Stimulated activated CD4-positive, alpha-beta T cell treated with anti-CD3 and anti-CD28 coated beads, Interleukin-15, amount 100 ng/mL, for 24 hours (primary cell): ENCODE measurements at regions not wholly inside any gene's neighbourhood (a gene's known extent, or its start where the extent isn't known, plus 50 kb on each side); places are given as distances from the start of the nearest gene placed in this dataset.
"Not testable (repeated sequence)": the region's sequence is repeated elsewhere in the genome, so short reads cannot be mapped to it uniquely, and the experiment has no call there.

Experiments used
- DNase-seq: peaks from one replicate; pipeline ENCODE4 v3.0.0-alpha.2; 2020

GRCh38 chr21:14903172-14903865 is 161.5 kb downstream of the NRIP1 start:
- no peak for DNase-seq

DNA sequence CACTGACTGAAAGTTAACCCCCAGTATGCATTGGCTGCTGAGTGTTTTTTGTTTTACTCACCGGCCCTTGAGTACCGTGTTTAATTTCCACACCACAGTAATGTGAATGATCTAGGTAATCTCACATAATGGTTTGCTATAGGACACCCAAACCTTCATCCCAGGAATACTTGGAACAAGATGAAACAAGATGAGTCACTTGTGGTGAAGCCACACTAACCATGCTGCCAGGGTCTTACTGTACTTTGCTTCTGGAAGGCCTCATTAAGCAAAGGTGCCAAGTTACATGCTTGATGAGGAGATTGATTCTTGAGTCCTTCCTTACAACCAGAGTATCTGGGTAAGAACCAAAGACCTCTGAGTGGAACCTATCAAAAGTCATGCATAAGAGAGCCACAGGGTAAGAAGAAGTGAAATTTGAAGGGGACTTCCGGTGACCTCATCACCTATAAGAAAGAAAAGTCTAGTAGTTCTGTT is 163.3 kb downstream of the NRIP1 start:
- peak; percentile 4 for DNase-seq

DNA sequence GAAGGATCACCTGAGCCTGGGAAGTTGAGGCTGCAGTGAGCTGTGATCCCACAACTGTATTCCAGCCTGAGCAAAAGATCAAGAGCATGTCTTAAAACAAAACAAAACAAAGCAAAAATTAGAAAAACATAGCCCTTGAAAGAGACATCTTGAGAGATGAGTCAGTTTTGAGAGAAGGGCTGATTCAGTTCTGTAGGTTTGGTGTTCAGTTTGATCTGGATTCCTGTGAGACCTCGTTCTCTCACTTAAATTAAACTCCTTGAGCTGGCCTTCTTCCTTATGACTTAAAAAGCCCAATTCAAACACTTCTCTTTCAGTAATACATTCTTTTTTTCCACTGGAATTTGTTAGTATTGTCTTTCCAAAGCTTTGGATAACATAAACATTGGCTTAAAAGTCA is 164.2 kb downstream of the NRIP1 start:
- DNase-seq, result no peak

GRCh38 chr21:14900058-14900457 is 164.7 kb downstream of the NRIP1 start:
- DNase-seq, result no peak

DNA sequence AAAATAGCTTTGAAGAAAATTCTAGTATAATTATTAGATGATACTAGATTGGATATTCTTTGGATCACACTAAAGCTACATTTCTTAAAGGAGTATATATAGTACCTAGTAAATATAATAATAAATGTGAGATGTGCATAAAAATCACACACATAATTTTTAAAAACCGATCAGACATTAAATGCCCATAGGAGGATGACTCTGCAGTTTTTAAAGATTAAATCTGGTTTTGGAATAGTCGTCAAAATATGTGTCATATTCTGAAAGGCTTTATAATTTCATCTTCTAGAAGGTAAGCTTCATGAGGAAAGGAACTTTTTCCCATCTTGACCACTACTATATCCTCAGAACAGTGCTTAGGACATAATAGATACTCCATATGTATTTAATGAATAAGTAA is 169.0 kb downstream of the NRIP1 start:
- no peak for DNase-seq

DNA sequence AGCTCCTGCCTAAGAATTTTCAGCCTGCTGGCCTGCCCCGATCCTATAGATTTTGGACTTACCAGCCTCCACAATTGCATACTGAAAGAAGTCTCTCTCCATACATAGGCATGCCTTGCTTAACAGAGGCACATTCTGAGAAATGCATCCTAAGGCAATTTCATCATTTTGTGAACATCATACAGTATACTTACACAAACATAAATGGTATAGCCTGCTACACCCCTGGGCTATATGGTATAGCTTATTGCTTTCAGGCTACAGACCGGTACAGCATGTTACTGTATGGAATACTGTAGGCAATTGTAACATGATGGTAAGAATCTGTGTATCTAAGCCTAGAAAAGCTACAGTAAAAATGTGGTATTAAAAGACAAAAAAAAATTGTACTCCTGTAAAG is 174.7 kb downstream of the NRIP1 start:
- no peak for DNase-seq

GRCh38 chr21:14889080-14889810 is 175.6 kb downstream of the NRIP1 start:
- DNase-seq, result no peak

DNA sequence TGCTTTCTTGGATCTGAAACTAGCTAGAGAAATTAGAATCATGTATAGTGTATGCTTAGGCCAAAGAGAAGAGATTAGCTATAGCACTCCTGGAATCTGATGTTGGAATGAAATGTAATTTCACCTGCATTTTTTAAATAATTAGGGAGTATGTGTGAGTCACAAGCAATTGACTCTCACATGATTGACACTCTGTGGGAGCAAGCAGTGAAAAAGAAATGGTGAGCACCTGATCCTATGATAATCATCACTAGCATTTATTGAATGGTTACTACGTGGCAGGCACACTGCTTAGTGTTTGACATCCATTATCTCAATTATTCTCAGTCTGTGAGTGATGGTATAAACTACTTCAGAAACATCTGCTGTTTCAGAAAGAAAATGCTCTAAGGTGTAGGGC is 176.6 kb downstream of the NRIP1 start:
- no peak for DNase-seq

- no peak for DNase-seq
Measured at GRCh38 chr21:14886001-14886400, 178.8 kb downstream of the NRIP1 start.

GRCh38 chr21:14883351-14883750 is 181.4 kb downstream of the NRIP1 start:
- DNase-seq, result no peak

GRCh38 chr21:14882545-14882944 is 182.3 kb downstream of the NRIP1 start:
- DNase-seq, result not testable (repeated sequence)

DNA sequence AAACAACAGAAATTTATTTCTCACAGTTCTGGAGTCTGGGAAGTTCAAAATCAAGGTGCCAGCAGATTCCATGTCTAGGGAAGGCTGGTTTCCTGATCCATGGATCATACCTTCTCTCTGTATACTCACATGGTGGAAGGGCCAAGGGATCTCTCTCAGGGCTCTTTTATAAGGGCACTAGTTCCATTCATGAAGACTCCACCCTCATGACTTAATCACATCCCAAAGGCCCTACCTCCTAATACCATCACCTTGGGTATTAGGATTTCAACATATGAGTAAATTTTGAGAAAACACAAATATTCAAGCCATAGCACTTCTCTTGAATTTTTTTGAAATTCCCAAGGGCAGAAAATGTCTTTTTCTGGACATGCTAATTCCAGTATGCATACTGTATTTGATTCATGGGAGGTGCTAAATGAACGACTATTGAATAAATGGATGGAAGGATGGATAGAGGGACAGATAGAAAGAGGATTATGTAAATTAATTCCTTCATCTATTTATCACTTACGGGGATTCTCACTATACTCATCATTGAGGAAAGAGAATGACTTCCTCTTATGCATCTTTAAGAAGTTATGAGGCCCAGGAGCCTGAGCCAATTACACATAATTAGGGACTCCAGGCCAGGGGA is 182.8 kb downstream of the NRIP1 start:
- DNase-seq, result no peak

- no peak for DNase-seq
Measured at GRCh38 chr21:14880922-14881321, 183.9 kb downstream of the NRIP1 start.

GRCh38 chr21:14879458-14879857 is 185.3 kb downstream of the NRIP1 start:
- DNase-seq, result no peak

GRCh38 chr21:14878971-14879370 is 185.8 kb downstream of the NRIP1 start:
- no peak for DNase-seq

DNA sequence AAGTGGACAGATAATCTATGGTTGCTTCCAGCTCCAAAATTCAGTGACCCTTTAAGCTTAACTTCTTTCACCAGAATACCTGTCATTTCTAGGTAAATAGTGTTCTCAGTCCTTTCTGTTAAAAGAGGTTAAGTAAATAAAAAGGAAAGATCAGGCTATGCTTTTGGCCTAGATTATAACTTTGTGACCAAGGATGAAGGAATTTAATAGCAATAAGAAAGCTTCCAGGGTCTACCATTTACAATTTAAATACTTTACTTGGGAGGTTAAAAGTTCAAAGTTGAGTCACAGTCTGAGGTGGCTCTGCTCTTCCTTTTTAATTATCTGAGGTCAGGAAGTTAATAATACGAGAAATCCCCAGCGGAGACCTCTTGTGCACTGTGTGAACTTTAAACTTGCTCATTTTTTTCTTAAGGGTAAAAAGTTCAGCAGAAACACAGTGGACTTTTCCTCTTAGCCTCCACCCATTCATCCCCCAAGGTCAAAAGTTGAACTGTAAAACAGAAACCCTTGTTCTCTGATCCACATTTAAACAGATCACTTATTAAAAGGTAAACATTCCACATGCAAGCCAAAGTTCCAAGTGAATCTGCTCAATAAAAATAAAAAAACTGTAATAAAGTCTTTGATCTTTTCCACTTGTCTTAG is 187.1 kb downstream of the NRIP1 start:
- no peak for DNase-seq

- DNase-seq, result no peak
Measured at GRCh38 chr21:14876524-14876840, 188.3 kb downstream of the NRIP1 start.

- DNase-seq, result no peak
Measured at GRCh38 chr21:14875704-14876523, 188.9 kb downstream of the NRIP1 start.

- no peak for DNase-seq
Measured at GRCh38 chr21:14875186-14875585, 189.6 kb downstream of the NRIP1 start.

GRCh38 chr21:14874379-14874778 is 190.4 kb downstream of the NRIP1 start:
- no peak for DNase-seq

- DNase-seq, result no peak
Measured at GRCh38 chr21:14871861-14872260, 192.9 kb downstream of the NRIP1 start.

DNA sequence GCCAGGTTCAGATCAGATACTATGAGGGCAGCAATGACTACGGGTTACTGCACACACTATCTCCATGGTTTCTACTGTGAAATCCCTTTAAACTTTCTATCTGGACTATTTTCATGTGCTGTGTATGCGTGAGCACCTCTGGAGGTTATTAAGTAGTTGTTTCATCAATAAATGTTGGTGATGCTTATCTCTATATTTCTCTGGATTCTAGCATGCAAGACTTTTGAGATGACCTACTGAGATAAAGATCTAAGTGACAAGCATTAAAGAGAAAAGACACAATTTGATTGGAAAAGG is 194.0 kb downstream of the NRIP1 start:
- no peak for DNase-seq
